Lung microvascular endothelial cell (primary cell): ENCODE measurements at regions not wholly inside any gene's neighbourhood (a gene's known extent, or its start where the extent isn't known, plus 50 kb on each side); places are given as distances from the start of the nearest gene placed in this dataset.

Experiments used
- DNase-seq, 2 donors: peaks; one replicate each; pipeline versions ENCODE4 v3.0.0 to v3.0.0-alpha.2; 2010; ENCODE audit warnings: low read depth in 2 of 2

- DNase-seq = no peak
These were observed 102.0 kb downstream of the VPREB1 start for GRCh38 chr22:22346401-22347107.

DNA sequence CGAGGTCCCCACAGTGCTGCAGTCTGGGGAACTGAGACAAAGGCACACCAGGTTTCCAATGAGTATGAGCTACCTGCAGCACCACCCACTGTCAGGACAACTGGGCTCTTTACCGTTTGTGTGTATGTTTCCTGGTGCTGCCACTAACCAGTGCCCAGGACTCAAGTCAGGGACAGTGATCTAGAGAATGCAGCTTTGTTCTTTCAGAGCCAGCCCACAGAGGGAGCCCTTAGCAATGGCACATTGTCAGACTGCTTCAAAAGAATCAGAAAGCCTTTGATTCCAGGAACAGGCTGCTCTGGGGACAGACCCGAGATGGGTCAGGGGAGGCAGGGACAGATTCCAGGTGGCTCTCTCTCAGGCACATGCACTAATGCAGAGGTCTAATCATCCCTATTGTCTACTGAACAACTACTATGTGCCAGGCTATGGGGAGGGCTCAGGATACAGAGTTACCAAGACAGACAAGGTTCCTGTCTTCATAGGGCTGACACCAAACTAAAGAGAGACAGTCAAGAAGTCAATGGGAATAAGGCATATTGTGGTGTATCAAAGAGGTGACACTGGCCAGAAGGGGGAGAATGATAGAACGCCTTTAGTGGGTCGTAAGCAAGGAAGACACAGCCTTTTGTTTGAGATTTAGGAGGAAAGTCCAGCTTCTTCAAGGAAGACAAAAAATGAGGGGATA lies 103.7 kb downstream of the VPREB1 start:
- no peak for DNase-seq

DNA sequence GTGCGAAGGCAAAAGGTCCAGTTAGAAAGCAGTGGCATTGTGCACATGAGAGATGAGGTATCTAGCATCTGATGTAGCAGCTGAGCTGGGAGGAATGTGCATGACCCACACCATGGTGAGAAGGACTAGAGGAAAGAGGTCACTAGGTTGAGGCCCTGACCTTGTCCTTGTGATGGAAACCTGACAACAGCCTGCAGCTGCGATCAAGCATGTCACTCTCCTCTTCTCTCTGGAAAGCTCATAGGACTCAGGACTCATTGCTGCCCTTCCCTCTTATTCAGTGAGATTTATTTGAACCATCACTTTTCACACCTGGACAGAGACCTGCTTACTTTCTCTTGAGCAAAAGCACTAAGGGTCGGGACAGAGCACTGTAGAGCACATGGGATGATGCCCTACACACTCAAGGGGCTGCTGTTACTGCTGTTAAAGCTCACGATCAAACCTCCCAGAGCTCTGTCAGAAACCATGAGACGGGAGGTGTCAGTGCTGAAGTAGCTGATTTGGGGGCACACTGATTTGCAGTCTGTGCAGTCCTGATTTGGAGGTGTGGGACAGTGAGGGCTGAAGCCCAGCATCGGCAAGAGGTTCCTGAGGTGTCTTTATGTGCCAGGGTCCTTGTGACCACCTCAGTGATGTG lies 104.3 kb downstream of the VPREB1 start:
- DNase-seq = no peak

- DNase-seq = no peak
These were observed 104.9 kb downstream of the VPREB1 start for GRCh38 chr22:22349455-22349836.

GRCh38 chr22:22351366-22351765 lies 106.8 kb downstream of the VPREB1 start:
- DNase-seq = no peak

- DNase-seq = no peak
These were observed 107.9 kb downstream of the VPREB1 start for GRCh38 chr22:22352371-22352999.

- DNase-seq = no peak
These were observed 110.7 kb downstream of the VPREB1 start for GRCh38 chr22:22355096-22355834.

DNA sequence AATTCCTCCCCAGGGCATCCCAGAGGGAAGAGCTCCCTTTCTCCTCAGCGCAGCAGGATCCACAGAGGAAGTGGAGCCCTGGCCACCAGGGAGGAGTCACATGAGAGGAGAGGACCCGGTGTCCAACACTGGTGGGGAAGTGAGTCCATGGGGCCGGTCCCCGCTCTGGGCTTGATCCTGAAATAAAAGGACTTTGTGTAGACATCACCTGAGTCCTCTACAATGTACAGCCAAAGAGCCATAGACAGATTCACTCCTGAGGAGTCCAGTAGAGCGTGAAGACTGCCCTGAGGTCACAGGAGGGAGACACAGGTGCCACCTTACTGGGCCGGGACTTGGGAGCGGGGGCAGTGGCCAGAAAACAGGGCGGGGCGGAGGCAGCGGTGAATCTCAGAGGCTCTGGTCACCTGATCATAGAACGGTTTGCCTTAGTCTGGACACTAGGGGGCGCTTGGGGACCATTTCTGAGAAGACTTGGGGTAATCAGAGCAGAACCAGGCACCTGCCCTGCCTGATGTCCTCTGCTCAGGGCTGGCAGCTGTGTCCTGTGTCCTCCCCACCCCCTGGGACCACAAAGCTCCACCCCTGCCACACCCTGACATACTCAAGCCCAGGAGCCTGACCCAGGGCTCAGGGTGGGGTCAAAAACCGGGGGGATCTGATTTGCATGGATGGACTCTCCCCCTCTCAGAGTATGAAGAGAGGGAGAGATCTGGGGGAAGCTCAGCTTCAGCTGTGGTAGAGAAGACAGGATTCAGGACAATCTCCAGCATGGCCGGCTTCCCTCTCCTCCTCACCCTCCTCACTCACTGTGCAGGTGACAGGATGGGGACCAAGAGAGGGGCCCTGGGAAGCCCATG lies 112.7 kb downstream of the VPREB1 start:
- DNase-seq = peak; percentile 59 to 62

DNA sequence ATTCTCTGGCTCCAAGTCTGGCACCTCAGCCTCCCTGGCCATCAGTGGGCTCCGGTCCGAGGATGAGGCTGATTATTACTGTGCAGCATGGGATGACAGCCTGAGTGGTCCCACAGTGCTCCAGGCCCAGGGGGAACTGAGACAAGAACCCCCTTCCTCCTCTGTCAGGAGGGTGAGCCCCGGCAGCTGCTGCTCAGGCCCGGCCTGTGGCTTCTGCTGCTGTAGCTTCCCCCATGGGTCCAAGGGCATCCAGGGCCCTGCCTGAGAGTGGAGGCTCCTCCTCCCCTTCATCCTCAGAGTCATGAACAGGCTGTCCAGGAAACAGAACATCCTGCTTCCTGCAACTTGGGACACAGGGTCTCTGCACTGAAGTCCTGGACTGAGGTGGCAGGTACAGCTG lies 113.6 kb downstream of the VPREB1 start:
- no peak for DNase-seq

DNA sequence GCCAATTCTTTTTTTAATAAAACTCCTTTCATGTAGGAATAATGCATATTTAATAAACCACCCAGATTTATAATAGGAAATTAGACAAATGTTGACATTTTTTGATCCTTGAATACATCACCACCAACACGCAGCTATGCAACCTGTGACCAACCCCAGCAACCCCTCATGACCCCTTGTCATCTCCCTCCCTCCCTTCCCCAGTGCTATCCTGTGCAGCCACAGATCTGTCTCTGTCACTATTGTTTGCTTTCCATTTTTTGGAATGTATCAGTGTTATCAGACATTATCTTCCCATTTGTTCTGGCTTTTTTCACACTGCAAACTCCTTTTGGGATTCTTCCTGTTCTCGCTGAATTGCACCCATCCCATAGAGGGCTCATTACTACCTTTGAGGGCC lies 114.1 kb downstream of the VPREB1 start:
- DNase-seq = no peak

- no peak for DNase-seq
These were observed 114.9 kb downstream of the VPREB1 start for GRCh38 chr22:22359465-22359864.

- DNase-seq = no peak
These were observed 115.4 kb downstream of the VPREB1 start for GRCh38 chr22:22360014-22360413.

DNA sequence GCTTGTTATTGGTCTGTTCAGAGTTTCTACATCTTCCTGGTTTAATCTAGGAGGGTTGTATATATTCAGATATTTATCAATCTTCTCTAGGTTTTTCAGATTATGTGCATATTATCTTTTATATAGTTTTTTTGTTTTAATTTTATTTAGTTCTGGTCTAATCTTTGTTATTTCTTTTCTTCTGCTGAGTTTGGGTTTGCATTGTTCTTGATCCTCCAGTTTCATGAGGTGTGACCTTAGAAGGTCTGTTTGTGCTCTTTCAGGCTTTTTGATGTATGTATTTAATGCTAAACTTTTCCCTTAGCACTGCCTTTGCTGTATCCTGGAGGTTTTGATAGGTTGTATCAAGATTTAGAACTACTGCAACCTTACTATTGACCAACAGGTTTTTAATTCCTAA lies 117.7 kb downstream of the VPREB1 start:
- no peak for DNase-seq

- no peak for DNase-seq
These were observed 118.3 kb downstream of the VPREB1 start for GRCh38 chr22:22362936-22363335.

DNA sequence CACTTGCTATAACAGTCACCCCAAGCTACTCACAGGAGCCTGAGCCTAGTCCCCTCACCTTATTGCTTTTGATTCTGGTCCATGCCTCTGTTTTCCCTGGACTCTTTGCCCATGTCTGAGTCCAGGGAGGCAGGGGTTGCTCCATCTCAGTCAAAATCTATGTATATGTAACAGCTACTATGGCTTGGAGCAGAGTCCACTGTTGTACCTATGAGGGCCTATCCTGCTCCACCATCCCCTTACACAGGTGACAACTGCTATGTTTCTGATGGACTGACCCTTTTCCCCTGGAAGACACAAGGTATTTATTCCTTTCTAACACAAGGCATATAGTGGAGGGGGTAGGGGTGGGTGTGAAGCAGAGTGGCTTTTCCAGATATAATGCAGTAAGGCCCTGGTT lies 119.6 kb downstream of the VPREB1 start:
- DNase-seq = no peak

- no peak for DNase-seq
These were observed 122.0 kb downstream of the VPREB1 start for GRCh38 chr22:22366537-22366936.

DNA sequence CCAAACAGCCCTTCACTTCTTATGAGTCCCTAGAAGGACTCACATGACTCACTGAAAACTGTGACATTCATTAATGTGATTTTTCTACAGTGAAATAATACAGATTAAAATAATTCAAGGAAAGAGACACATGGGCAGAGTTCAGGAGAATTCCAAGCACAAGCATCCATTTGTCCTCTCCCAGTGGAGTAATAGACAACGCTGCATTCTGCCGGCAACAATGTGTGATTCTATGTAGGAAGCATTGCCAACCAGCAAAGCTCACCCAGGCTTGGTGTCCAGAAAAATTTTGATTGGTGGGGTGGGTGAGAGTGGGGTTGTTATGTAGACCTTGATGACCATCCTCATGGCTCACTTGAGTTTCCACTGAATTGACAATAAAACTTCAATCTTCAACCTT lies 123.9 kb downstream of the VPREB1 start:
- no peak for DNase-seq

DNA sequence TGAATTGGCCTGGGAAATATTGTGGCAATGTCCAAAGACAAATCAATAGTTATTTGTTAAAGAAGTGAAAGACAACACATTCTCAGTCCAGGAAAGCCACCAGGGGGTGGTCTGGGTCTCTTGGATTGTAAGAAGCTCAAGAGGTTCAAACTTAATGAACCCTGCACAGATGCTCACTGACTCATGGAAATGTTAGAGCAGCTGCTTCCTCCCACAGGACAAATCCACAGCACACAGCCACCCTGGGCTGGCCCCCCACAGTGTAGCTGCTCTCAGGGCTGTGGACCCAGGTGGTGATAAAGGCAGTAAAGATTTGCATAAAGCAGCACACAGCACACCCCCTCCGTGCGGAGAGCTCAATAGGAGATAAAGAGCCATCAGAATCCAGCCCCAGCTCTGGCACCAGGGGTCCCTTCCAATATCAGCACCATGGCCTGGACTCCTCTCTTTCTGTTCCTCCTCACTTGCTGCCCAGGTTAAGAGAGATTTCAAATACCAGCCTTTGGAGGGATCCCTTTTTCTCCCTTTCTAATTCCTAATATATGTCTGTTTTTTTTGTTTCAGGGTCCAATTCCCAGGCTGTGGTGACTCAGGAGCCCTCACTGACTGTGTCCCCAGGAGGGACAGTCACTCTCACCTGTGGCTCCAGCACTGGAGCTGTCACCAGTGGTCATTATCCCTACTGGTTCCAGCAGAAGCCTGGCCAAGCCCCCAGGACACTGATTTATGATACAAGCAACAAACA lies 124.8 kb downstream of the VPREB1 start:
- peak in 1 of 2 donors; percentile 4 for DNase-seq

DNA sequence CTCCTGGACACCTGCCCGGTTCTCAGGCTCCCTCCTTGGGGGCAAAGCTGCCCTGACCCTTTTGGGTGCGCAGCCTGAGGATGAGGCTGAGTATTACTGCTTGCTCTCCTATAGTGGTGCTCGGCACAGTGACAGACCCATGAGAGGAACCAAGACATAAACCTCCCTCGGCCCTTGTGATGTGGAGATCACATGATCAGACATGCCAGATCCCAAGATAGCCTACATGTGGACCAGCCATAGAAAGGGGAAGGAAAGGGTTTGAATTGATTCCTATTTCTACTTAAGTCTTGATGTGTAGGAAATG lies 125.3 kb downstream of the VPREB1 start:
- DNase-seq = no peak

- DNase-seq = no peak
These were observed 126.5 kb downstream of the VPREB1 start for GRCh38 chr22:22371031-22371541.
